ENCODE measurements at regions not wholly inside any gene's neighbourhood (a gene's known extent, or its start where the extent isn't known, plus 50 kb on each side); places are given as distances from the start of the nearest gene placed in this dataset.

DNA sequence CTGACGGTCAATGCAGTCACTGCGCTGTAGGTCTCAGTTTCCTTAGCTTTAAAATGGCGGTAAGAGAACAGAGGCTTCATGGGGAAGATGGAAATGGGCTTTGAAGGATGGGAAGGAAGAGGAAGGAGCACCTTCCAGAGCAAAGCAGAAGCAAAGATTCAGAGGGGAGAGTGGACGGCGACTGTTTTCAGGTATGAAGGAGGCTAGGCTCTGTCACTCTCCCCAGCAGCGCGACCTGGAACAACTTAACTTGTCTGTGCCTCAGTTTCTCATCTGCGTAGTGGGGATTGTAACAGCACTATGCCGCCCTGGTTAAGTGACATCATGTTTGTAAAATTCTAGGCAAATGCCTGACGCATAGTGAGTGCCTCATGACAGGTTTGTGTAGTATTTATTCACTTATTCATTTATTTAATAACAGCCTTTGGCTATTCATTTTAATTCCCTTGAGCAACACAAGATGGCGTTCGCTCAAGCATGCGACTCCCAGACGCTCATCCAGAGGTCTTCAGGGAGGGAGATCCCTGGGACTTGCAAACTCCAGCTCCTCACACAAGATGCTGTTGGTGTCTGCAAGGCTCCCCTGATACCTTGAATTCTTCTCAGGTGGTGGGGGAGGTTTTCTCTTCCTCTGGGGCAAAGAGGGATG is 336.3 kb downstream of the DYSF start:
- no peak overlapping the region for H3K9ac ChIP-seq (ENCODE audit: low read length)

DNA sequence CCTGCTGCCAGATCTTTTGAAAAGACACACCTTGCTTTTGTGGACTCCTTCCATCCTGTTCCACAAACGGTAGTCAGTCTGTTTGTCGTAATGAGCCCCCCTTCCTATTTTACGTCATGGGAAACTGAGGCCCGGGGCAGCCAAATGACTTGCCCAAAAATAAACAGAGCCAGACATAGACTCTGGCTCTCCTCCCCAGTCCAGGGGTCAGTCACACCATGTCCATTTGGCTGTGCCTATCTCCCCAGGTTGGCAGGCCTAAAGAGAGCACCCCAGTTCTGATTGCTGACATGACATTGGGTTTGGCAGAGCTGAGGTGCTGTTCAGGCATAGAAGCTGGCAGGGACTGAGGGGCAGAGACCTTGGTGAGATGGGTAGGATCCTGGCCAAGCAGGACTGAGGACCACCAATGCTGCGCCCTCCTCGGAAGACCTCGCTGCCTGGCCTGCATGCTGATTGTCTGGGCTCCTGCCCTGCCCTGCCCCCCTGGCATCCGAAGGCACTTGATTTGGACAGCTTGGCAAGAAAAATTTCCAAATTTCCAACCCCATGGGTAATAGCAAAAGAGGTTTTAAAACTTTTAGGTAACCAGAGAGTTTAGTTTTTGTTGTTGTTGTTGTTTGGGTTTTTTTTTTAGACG is 335.4 kb downstream of the DYSF start:
- H3K27me3 ChIP-seq (ENCODE audit: control insufficient read depth, insufficient read depth, low read length) = peaks cover 3% of the 10 kb centered on the region; the same call in 1 of the 2 replicates
- no peak overlapping the region for H3K9ac ChIP-seq (ENCODE audit: low read length)
- no peaks in the 10 kb centered on the region for H3K36me3 ChIP-seq (ENCODE audit: control insufficient read depth, insufficient read depth, low read length)
- H3K9me3 ChIP-seq (ENCODE audit: control insufficient read depth, insufficient read depth, low read depth, low read length) = no peaks in the 10 kb centered on the region
- no peak overlapping the region for H3K4me3 ChIP-seq (ENCODE audit: low read depth, low read length)
- H3K4me1 ChIP-seq (ENCODE audit: control insufficient read depth, insufficient read depth, low read length) = peaks cover 21% of the 10 kb centered on the region; the same call in 1 of the 2 replicates
- H3K27ac ChIP-seq (ENCODE audit: low read depth, low read length) = no peak overlapping the region

More for the DNA sequence above, 336.3 kb downstream of the DYSF start:
- Histone ChIP-seq H3K36me3 (ENCODE audit: control insufficient read depth, insufficient read depth, low read length) (no peaks in the 10 kb centered on the region), H3K27me3 (ENCODE audit: control insufficient read depth, insufficient read depth, low read length) (peaks cover 3% of the 10 kb centered on the region; the same call in 1 of the 2 replicates), H3K4me3 (ENCODE audit: low read depth, low read length) (no peak overlapping the region), H3K4me1 (ENCODE audit: control insufficient read depth, insufficient read depth, low read length) (peaks cover 19% of the 10 kb centered on the region; the same call in 1 of the 2 replicates), H3K9me3 (ENCODE audit: control insufficient read depth, insufficient read depth, low read depth, low read length) (no peaks in the 10 kb centered on the region), H3K27ac (ENCODE audit: low read depth, low read length) (no peak overlapping the region)

DNA sequence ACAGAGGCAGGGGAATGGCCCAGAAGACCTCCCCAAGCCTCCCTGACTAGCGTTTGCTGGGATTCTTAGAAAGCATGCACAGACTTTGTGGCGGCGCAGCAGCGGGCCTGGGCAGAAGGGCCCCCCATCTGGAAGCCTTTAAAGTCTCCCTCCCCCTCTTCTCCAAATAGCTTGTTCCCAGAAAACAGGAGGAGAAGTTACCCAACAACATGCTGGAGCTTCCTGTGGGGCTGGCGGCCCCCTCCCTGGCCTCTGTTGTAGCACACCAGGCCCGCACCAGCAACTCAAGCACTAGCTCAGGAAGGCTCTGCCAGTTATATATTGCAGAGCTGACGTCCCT is 334.8 kb downstream of the DYSF start:
- Histone ChIP-seq H3K36me3 (ENCODE audit: control insufficient read depth, insufficient read depth, low read length) (no peaks in the 10 kb centered on the region), H3K9me3 (ENCODE audit: control insufficient read depth, insufficient read depth, low read depth, low read length) (no peaks in the 10 kb centered on the region), H3K27me3 (ENCODE audit: control insufficient read depth, insufficient read depth, low read length) (peaks cover 3% of the 10 kb centered on the region; the same call in 1 of the 2 replicates), H3K4me3 (ENCODE audit: low read depth, low read length) (no peak overlapping the region), H3K9ac (ENCODE audit: low read length) (no peak overlapping the region), H3K4me1 (ENCODE audit: control insufficient read depth, insufficient read depth, low read length) (peaks cover 21% of the 10 kb centered on the region; the same call in 1 of the 2 replicates), H3K27ac (ENCODE audit: low read depth, low read length) (no peak overlapping the region)

DNA sequence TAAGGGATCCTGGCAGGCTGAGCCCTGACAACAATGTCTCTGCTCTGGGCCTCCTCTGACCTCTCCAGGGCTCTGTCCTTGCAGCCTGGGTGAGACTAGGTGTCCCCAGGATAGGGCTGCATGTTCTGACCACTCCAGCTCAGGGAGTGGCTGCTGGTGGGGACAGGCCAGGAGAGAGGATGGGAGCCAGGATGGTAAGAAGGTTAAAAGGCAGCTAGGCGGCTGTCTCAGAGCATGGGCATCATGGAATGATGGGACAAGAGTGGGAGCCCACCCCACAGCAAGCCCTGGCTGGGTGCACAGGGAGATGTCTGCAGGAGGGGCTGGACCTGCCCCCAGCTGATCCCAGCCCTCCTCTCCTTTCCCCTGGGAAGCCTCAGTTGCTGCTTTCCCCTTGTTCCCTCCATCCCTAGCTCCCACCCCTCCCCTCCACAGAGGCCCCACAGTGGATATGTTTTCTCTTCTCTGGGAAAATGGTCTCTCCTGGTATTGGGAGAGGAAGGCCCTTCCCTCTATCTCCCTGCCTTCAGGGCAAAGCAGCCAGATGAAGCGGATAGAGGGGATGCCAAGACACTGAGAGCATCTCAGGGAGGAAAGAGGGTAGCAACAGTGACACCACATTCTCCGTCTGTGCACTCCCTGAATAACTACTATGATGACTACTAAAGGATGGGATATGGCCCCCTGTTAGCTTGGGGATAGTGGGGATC is 334.3 kb downstream of the DYSF start:
- Histone ChIP-seq H3K4me3 (ENCODE audit: low read depth, low read length) (no peak overlapping the region), H3K36me3 (ENCODE audit: control insufficient read depth, insufficient read depth, low read length) (no peaks in the 10 kb centered on the region), H3K9ac (ENCODE audit: low read length) (no peak overlapping the region), H3K27ac (ENCODE audit: low read depth, low read length) (no peak overlapping the region), H3K27me3 (ENCODE audit: control insufficient read depth, insufficient read depth, low read length) (peaks cover 3% of the 10 kb centered on the region; the same call in 1 of the 2 replicates), H3K9me3 (ENCODE audit: control insufficient read depth, insufficient read depth, low read depth, low read length) (no peaks in the 10 kb centered on the region), H3K4me1 (ENCODE audit: control insufficient read depth, insufficient read depth, low read length) (peaks cover 21% of the 10 kb centered on the region; the same call in 1 of the 2 replicates)

DNA sequence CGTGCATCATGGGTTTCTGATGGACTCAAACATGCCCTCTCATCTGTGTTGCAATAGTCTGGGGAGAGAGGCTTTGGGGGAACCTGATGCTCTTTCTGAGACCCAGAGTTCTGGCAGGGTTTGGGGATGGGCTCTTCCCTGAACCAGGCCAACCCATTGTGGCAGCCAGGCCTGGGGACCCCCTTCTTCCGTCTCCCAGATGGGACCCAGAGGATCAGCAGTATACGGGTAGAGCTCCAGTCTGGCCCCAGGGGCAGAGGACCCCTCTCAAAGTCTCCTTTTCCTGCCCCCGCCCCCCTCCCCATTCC is 333.7 kb downstream of the DYSF start:
- Histone ChIP-seq H3K9me3 (ENCODE audit: control insufficient read depth, insufficient read depth, low read depth, low read length) (no peaks in the 10 kb centered on the region), H3K4me1 (ENCODE audit: control insufficient read depth, insufficient read depth, low read length) (peaks cover 21% of the 10 kb centered on the region; the same call in 1 of the 2 replicates), H3K27ac (ENCODE audit: low read depth, low read length) (no peak overlapping the region), H3K4me3 (ENCODE audit: low read depth, low read length) (no peak overlapping the region), H3K36me3 (ENCODE audit: control insufficient read depth, insufficient read depth, low read length) (no peaks in the 10 kb centered on the region), H3K27me3 (ENCODE audit: control insufficient read depth, insufficient read depth, low read length) (no peaks in the 10 kb centered on the region), H3K9ac (ENCODE audit: low read length) (no peak overlapping the region)

DNA sequence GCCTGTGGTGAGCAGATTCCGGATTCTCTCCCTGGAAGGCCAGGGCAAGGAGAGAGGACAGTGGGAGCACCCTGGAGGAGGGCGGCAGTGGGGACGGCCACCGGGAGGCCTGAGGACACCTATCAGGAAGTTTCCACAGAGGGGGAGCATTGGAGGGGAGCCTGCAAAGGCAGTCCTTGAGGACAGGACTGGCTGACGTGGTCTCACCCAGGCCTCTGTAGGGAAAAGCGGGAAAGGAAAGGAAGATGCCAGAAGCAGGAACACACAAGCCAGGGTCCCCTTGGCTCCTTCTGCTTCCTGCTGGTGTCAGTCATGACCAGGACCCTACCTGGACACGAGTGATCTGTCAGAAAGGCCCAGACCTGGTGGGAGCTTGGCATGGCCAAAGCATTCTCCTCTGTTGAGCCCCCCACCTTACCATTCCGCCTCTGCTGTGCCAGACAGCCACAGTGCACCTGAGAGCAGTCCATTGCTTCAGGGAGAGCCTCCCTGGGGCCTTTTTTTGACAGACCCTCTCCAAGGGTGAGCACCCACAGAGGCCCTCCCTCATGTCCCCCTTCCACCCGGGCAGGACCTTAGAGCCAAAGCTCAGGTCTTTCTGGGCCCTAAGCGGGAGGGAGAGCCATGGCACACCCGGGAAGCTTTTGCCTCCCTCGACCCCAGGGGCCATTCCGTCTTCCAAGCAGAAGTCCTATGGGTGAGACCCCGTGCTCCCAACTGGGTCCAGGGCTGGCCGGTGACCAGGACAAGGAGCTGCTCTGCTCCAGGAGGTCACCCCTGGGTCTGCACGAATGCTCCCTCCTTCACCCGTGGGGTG is 333.1 kb downstream of the DYSF start:
- H3K36me3 ChIP-seq (ENCODE audit: control insufficient read depth, insufficient read depth, low read length) = no peaks in the 10 kb centered on the region
- H3K9me3 ChIP-seq (ENCODE audit: control insufficient read depth, insufficient read depth, low read depth, low read length) = no peaks in the 10 kb centered on the region
- no peaks in the 10 kb centered on the region for H3K27me3 ChIP-seq (ENCODE audit: control insufficient read depth, insufficient read depth, low read length)
- H3K27ac ChIP-seq (ENCODE audit: low read depth, low read length) = no peak overlapping the region
- H3K4me1 ChIP-seq (ENCODE audit: control insufficient read depth, insufficient read depth, low read length) = peaks cover 21% of the 10 kb centered on the region; the same call in 1 of the 2 replicates
- H3K4me3 ChIP-seq (ENCODE audit: low read depth, low read length) = no peak overlapping the region
- no peak overlapping the region for H3K9ac ChIP-seq (ENCODE audit: low read length)

DNA sequence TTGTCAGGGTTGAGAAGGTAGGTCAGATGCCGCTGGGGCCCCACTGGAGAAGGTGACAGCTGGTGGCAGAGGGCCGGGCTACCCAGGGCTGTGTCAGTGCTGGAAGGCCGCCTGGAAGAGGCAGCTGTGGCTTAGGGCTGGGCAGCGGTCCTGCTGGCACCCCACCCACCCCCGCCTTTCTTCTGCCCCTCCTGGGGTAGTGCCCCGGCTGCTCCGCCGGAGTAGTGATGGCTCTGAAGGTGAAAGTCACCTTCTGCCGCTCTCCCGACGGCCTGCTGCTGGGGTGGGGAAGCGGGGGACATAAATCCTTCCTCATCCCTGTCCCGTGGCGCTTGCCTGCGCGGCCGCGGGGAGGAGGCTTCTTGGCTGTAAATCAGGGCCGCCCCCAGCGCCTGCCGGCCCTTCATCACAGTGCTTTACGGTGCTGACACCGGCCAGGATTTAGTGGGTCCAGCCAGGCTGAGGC is 332.2 kb downstream of the DYSF start:
- Histone ChIP-seq H3K36me3 (ENCODE audit: control insufficient read depth, insufficient read depth, low read length) (no peaks in the 10 kb centered on the region), H3K27ac (ENCODE audit: low read depth, low read length) (no peak overlapping the region), H3K9ac (ENCODE audit: low read length) (no peak overlapping the region), H3K4me3 (ENCODE audit: low read depth, low read length) (no peak overlapping the region), H3K4me1 (ENCODE audit: control insufficient read depth, insufficient read depth, low read length) (peaks cover 16% of the 10 kb centered on the region; the same call in 1 of the 2 replicates), H3K27me3 (ENCODE audit: control insufficient read depth, insufficient read depth, low read length) (no peaks in the 10 kb centered on the region; the same call in 1 of the 2 replicates), H3K9me3 (ENCODE audit: control insufficient read depth, insufficient read depth, low read depth, low read length) (no peaks in the 10 kb centered on the region)

DNA sequence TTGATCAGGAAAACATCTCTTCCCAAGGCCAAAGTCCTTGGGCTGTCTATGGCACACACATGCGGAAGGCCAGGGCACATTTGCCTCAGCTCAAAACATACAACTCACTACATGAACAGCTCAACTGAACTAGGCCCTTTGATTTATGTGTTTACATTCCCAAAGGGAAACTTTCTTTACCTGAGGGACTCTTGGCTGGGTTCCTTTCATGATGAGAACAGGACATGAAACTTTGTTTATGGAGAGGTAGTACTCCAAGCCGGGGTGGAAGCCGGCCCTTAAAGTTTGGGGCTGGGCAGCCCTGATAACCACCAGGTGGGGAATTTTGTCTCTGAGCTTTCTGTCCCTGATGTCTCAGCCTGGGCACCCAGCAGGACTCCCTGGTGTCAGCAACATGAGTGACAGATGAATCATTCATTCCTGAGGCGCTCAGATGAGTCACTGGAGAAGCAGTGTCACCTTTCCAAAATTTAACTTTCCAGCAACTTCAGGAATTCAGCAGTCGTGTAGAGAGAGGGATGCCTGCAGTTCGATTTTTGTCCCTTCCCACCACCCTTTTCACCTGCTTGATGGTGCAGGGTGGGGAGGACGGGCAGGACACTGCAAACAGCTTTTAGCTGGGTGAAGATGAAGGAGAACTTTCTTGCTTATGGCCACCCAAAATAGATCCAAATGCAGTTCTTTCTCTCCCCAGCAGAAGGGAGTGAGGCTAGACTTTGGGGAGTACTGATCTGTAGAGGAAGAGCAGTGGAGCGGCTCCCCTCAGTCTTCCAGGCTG is 331.6 kb downstream of the DYSF start:
- no peaks in the 10 kb centered on the region for H3K36me3 ChIP-seq (ENCODE audit: control insufficient read depth, insufficient read depth, low read length)
- no peak overlapping the region for H3K4me3 ChIP-seq (ENCODE audit: low read depth, low read length)
- H3K9me3 ChIP-seq (ENCODE audit: control insufficient read depth, insufficient read depth, low read depth, low read length) = no peaks in the 10 kb centered on the region
- no peaks in the 10 kb centered on the region; the same call in 1 of the 2 replicates for H3K27me3 ChIP-seq (ENCODE audit: control insufficient read depth, insufficient read depth, low read length)
- H3K27ac ChIP-seq (ENCODE audit: low read depth, low read length) = no peak overlapping the region
- H3K4me1 ChIP-seq (ENCODE audit: control insufficient read depth, insufficient read depth, low read length) = peaks cover 16% of the 10 kb centered on the region; the same call in 1 of the 2 replicates
- no peak overlapping the region for H3K9ac ChIP-seq (ENCODE audit: low read length)

DNA sequence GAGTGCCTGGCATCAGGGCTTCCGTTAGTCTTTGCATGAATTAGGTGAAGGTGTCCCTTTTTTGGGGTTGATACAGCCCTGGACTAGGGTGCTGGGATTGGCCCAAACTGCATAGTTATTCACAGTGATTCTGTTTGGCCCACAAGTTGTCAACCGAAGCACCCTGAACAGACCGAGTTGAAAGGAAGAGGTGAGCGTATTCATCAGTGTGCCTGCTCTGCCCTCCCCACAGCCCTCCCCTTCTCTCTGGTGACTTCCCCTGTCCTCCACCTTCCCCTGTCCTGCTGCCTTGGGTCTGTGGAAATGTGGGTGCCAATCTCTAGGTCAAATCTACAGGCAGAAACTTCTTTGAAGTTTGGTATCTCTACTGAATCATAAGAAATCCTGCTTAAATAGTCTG is 330.5 kb downstream of the DYSF start:
- no peaks in the 10 kb centered on the region for H3K36me3 ChIP-seq (ENCODE audit: control insufficient read depth, insufficient read depth, low read length)
- H3K4me1 ChIP-seq (ENCODE audit: control insufficient read depth, insufficient read depth, low read length) = peaks cover 20% of the 10 kb centered on the region; the same call in 1 of the 2 replicates
- no peak overlapping the region for H3K4me3 ChIP-seq (ENCODE audit: low read depth, low read length)
- no peak overlapping the region for H3K9ac ChIP-seq (ENCODE audit: low read length)
- no peaks in the 10 kb centered on the region; the same call in 1 of the 2 replicates for H3K27me3 ChIP-seq (ENCODE audit: control insufficient read depth, insufficient read depth, low read length)
- no peak overlapping the region for H3K27ac ChIP-seq (ENCODE audit: low read depth, low read length)
- no peaks in the 10 kb centered on the region for H3K9me3 ChIP-seq (ENCODE audit: control insufficient read depth, insufficient read depth, low read depth, low read length)

DNA sequence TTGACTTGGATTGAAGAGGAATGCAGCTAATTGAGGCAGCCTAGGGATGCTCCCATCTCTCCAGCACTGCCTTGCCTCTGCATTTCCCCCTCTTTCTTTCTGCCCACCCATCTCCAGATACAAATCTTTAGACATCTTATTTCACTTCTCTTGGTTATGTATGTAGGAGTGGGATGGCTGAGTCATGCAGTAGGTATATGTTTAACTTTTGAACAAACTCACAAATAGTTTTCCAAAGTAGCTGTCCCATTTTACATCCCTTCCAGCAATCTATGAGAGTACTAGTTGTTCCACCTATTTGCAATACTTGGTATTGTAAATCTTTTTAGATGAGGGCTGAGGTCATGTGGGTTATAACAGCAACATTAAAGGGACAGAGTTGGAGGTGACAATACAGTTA is 329.9 kb downstream of the DYSF start:
- Histone ChIP-seq H3K9me3 (ENCODE audit: control insufficient read depth, insufficient read depth, low read depth, low read length) (no peaks in the 10 kb centered on the region), H3K36me3 (ENCODE audit: control insufficient read depth, insufficient read depth, low read length) (no peaks in the 10 kb centered on the region), H3K4me3 (ENCODE audit: low read depth, low read length) (no peak overlapping the region), H3K27ac (ENCODE audit: low read depth, low read length) (no peak overlapping the region), H3K27me3 (ENCODE audit: control insufficient read depth, insufficient read depth, low read length) (no peaks in the 10 kb centered on the region; the same call in 1 of the 2 replicates), H3K9ac (ENCODE audit: low read length) (no peak overlapping the region), H3K4me1 (ENCODE audit: control insufficient read depth, insufficient read depth, low read length) (peaks cover 20% of the 10 kb centered on the region; the same call in 1 of the 2 replicates)

Measured in HUES6 (cell line).